HepG2 (cell line): ENCODE measurements at regions not wholly inside any gene's neighbourhood (a gene's known extent, or its start where the extent isn't known, plus 50 kb on each side); places are given as distances from the start of the nearest gene placed in this dataset.

Experiments used
- ATAC-seq: fragments of 200-7000 bp; cut with Tn5 transposase; 3 replicates; pipeline ENCODE4 v1.9.1; 2020; ENCODE audit warnings: mild to moderate bottlenecking, moderate library complexity
- BruUV-seq: library from RNA; stranded (reverse); fragments of 400-500 nt; replicated peaks from 2 replicates; lab custom pipeline; 2021; lab: Mats Ljungman, UMichigan
- CTCF ChIA-PET: fragments of 300-600 bp; formaldehyde crosslinking; extraction: SDS; loops from one replicate; lab custom pipeline; 2021; ENCODE audit warnings: low total read pairs, inconsistent platforms, low intra/inter-chr PET ratio; lab: Yijun Ruan, JAX
- POLR2A ChIA-PET: fragments of 350-600 bp; sonication (Branson Sonifier 250); formaldehyde crosslinking; loops from one replicate; lab custom pipeline; 2020; ENCODE audit warnings: antibody characterized with exemption, inconsistent platforms; lab: Yijun Ruan, JAX
- DNase-seq: peaks from one replicate; pipeline ENCODE4 v3.0.0-alpha.2; 2015; ENCODE audit warnings: low spot score
- FAIRE-seq: peaks from 3 replicates; lab custom pipeline; 2011; peaks lifted over from hg19 to GRCh38; lab: Jason Lieb, UNC
- H2AFZ ChIP-seq: one replicate; pipeline ENCODE4 v1.6.1; 2011; ENCODE audit warnings: low read length, inconsistent platforms
- H3K27ac ChIP-seq: fragments of 300-600 bp; 3 replicates; pipeline ENCODE4 v1.8.0; 2011; ENCODE audit warnings: mixed run types, mild to moderate bottlenecking, mixed read lengths, low read length, inconsistent platforms; ENCODE audit not compliant: insufficient read depth; ENCODE audit errors: extremely low read length
- H3K27me3 ChIP-seq, 2 experiments: fragments of 200-600 bp in 1 of 2; 2 replicates in 1 of 2; 3 replicates in 1 of 2; pipeline versions ENCODE4 v1.6.0 to v1.8.0; 2011; ENCODE audit warnings: low read length in 2 of 2, mild to moderate bottlenecking in 2 of 2, moderate library complexity in 2 of 2, inconsistent platforms in 1 of 2; ENCODE audit not compliant: insufficient read depth in 2 of 2, control insufficient read depth in 1 of 2
- H3K36me3 ChIP-seq, 2 experiments: fragments of 200-600 bp in 1 of 2; replicated peaks in 1 of 2; 2 replicates in 1 of 2; 3 replicates in 1 of 2; pipeline versions ENCODE4 v1.5.1 to v1.8.0; 2011; ENCODE audit warnings: low read length in 2 of 2, inconsistent platforms in 1 of 2; ENCODE audit not compliant: insufficient read depth in 2 of 2, control insufficient read depth in 1 of 2
- H3K4me1 ChIP-seq: 2 replicates; pipeline ENCODE4 v1.5.1; 2012; ENCODE audit warnings: low read length, inconsistent platforms; ENCODE audit not compliant: insufficient read depth
- H3K4me2 ChIP-seq: 2 replicates; pipeline ENCODE4 v1.6.0; 2011; ENCODE audit warnings: low read depth, low read length, inconsistent platforms
- H3K4me3 ChIP-seq, 3 experiments: fragments of 200-600 bp in 1 of 3; sonication (generic), shearing (Covaris generic) in 1 of 3; replicated peaks in 1 of 3; 2 replicates each; pipeline ENCODE4 v1.5.1; 2011 to 2016; ENCODE audit warnings: low read length in 3 of 3, inconsistent platforms in 2 of 3, low read depth in 2 of 3, mild to moderate bottlenecking in 2 of 3, control low read depth in 1 of 3, mixed read lengths in 1 of 3; ENCODE audit not compliant: insufficient read depth in 1 of 3
- H3K79me2 ChIP-seq: one replicate; pipeline ENCODE4 v1.6.1; 2011; ENCODE audit warnings: low read length, inconsistent platforms; ENCODE audit not compliant: insufficient read depth
- H3K9ac ChIP-seq: 2 replicates; pipeline ENCODE4 v1.6.0; 2011; ENCODE audit warnings: mild to moderate bottlenecking, low read depth, low read length, inconsistent platforms; ENCODE audit not compliant: insufficient read depth
- H3K9me3 ChIP-seq: 2 replicates; pipeline ENCODE4 v1.5.1; 2012; ENCODE audit warnings: mild to moderate bottlenecking, low read length
- H4K20me1 ChIP-seq: 2 replicates; pipeline ENCODE4 v1.6.0; 2011; ENCODE audit warnings: inconsistent platforms, mild to moderate bottlenecking, low read length, moderate library complexity; ENCODE audit not compliant: insufficient read depth
- ATAD3A ChIP-seq: sonication (generic); formaldehyde crosslinking; IDR thresholded peaks from 2 replicates; pipeline ENCODE4 v1.4.0; 2020; ENCODE audit warnings: missing genetic modification reagents
- EHMT2 ChIP-seq: fragments of 200-600 bp; sonication (generic); IDR thresholded peaks from 2 replicates; pipeline ENCODE4 v1.7.0; 2017; ENCODE audit warnings: antibody characterized with exemption, low read depth, low read length, borderline replicate concordance
- FOXK1 ChIP-seq: sonication (generic); formaldehyde crosslinking; IDR thresholded peaks from 2 replicates; pipeline ENCODE4 v1.4.0; 2020; ENCODE audit warnings: low read depth, missing genetic modification reagents, borderline replicate concordance
- FOXO1 ChIP-seq: sonication (generic); formaldehyde crosslinking; IDR thresholded peaks from 2 replicates; pipeline ENCODE4 v1.4.0; 2020; ENCODE audit warnings: missing genetic modification reagents
- KDM6A ChIP-seq: IDR thresholded peaks from 2 replicates; pipeline ENCODE4 v1.6.1; 2016; ENCODE audit warnings: low read depth
- NR1H2 ChIP-seq: sonication (generic); formaldehyde crosslinking; IDR thresholded peaks from 2 replicates; pipeline ENCODE4 v1.8.1; 2022; ENCODE audit warnings: low read depth, missing genetic modification reagents, borderline replicate concordance
- NR2F6 ChIP-seq, 2 experiments: IDR thresholded peaks; 2 replicates each; pipeline ENCODE4 v1.6.1; 2016; ENCODE audit warnings: antibody characterized with exemption in 1 of 2, mild to moderate bottlenecking in 1 of 2
- ONECUT2 ChIP-seq: sonication (generic); formaldehyde crosslinking; IDR thresholded peaks from 2 replicates; pipeline ENCODE4 v1.4.0; 2020; ENCODE audit warnings: missing genetic modification reagents
- PAF1 ChIP-seq: IDR thresholded peaks from 2 replicates; pipeline ENCODE4 v1.6.1; 2016; ENCODE audit warnings: missing genetic modification reagents, missing compliant biosample characterization
- REL ChIP-seq: sonication (generic); formaldehyde crosslinking; conservative IDR thresholded peaks from 2 replicates; pipeline ENCODE4 v1.8.0; 2022; ENCODE audit warnings: mild to moderate bottlenecking, missing genetic modification reagents, moderate library complexity
- TEAD2 ChIP-seq: sonication (generic); formaldehyde crosslinking; IDR thresholded peaks from 2 replicates; pipeline ENCODE4 v1.9.0; 2021; ENCODE audit warnings: missing genetic modification reagents
- ZNF501 ChIP-seq: sonication (generic); formaldehyde crosslinking; IDR thresholded peaks from 2 replicates; pipeline ENCODE4 v1.5.1; 2020; ENCODE audit warnings: mild to moderate bottlenecking, moderate library complexity, missing genetic modification reagents
- WGBS: methylation state at CpG from one replicate; pipeline ENCODE4 v1.1.6; 2017; ENCODE audit warnings: low lambda C conversion rate; 5-methylcytosine and 5-hydroxymethylcytosine counted together
- in situ Hi-C: cut with HindIII; loops from 2 replicates; pipeline ENCODE4 v1.10.0; 2017; ENCODE audit warnings: low pct_unique_long_range_greater_than_20kb; ENCODE audit not compliant: extremely low pct_ligation_motif_present
- intact Hi-C: fragments of 100-400 bp; cut with micrococcal nuclease; formaldehyde crosslinking; loops from one replicate; pipeline ENCODE4 v1.10.0; 2022; ENCODE audit not compliant: unreplicated experiment
- TF ChIP-seq, protein P1 (sequence below): IDR thresholded peaks from 2 replicates; pipeline ENCODE4 v1.6.1; 2016; ENCODE audit warnings: missing compliant biosample characterization, missing genetic modification reagents, borderline replicate concordance
- TF ChIP-seq, protein P2 (sequence below): sonication (generic); formaldehyde crosslinking; IDR thresholded peaks from 2 replicates; pipeline ENCODE4 v1.4.0; 2020; ENCODE audit warnings: missing genetic modification reagents

DNA sequence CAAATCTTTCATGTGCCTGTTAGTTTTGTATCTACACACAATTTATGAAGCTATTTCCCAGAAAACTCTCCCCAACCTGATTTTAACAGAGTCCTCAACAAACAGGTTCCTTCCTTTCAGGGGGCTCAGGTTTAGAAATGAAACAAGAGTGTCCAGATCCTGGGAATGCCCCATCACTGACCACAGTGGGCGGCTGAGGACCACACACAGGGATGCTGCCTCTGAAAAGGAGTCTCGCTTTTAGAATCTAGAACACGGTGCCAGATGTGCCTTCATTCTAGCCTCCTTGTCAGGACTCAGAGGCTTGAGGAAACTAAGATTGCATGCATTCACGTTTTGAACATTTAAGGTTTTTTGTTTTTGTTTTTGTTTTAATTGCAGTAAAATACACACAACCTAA is 115.0 kb downstream of the FOXB1 start (continued):
- TF ChIP-seq TEAD2 (CRISPR knock-in tag): no peak
- no peak for TF ChIP-seq NR1H2 (CRISPR knock-in tag)
- TF ChIP-seq, protein P1, sequence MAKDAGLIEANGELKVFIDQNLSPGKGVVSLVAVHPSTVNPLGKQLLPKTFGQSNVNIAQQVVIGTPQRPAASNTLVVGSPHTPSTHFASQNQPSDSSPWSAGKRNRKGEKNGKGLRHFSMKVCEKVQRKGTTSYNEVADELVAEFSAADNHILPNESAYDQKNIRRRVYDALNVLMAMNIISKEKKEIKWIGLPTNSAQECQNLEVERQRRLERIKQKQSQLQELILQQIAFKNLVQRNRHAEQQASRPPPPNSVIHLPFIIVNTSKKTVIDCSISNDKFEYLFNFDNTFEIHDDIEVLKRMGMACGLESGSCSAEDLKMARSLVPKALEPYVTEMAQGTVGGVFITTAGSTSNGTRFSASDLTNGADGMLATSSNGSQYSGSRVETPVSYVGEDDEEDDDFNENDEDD: no peak
- TF ChIP-seq, protein P2, sequence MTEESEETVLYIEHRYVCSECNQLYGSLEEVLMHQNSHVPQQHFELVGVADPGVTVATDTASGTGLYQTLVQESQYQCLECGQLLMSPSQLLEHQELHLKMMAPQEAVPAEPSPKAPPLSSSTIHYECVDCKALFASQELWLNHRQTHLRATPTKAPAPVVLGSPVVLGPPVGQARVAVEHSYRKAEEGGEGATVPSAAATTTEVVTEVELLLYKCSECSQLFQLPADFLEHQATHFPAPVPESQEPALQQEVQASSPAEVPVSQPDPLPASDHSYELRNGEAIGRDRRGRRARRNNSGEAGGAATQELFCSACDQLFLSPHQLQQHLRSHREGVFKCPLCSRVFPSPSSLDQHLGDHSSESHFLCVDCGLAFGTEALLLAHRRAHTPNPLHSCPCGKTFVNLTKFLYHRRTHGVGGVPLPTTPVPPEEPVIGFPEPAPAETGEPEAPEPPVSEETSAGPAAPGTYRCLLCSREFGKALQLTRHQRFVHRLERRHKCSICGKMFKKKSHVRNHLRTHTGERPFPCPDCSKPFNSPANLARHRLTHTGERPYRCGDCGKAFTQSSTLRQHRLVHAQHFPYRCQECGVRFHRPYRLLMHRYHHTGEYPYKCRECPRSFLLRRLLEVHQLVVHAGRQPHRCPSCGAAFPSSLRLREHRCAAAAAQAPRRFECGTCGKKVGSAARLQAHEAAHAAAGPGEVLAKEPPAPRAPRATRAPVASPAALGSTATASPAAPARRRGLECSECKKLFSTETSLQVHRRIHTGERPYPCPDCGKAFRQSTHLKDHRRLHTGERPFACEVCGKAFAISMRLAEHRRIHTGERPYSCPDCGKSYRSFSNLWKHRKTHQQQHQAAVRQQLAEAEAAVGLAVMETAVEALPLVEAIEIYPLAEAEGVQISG (CRISPR knock-in tag): no peak
- no peak for TF ChIP-seq REL
- TF ChIP-seq NR2F6 (IDR thresholded peaks at IDR 0.05): no peak
- TF ChIP-seq NR2F6 (CRISPR knock-in tag; IDR thresholded peaks at IDR 0.05): no peak
- no peak for TF ChIP-seq KDM6A
- no peak for TF ChIP-seq PAF1
- TF ChIP-seq, all 625 proteins: peak for 0

DNA sequence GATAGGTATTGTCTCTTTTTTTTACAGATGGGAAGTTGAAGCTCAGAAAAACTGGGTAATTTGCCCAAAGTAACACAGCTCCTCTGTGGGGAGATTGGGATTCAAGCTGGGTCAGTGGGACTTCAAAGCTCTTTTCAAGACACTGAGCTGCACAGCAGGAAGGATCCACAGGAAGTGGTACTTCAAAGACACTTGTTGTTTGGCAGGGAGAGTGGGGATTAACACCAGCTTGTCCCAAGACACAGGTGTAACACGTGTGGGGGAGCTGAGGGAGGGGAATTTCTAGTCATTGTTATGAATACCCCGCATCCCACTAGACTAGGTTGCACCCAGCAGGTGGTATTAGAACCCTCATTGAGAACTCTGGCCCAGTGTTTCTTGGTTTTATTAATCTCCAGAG is 116.0 kb downstream of the FOXB1 start:
- no peaks in the 10 kb centered on the region for H3K4me1 ChIP-seq
- POLR2A ChIA-PET: no interaction called here
- TF ChIP-seq FOXO1 (CRISPR knock-in tag) (no peak), ATAD3A (CRISPR knock-in tag) (no peak), ONECUT2 (CRISPR knock-in tag) (no peak), ZNF501 (no peak), FOXK1 (CRISPR knock-in tag) (no peak), EHMT2 (no peak)
- TF ChIP-seq, all 625 proteins: peak for 0
- H3K4me3 ChIP-seq: no peak overlapping the region
- H3K79me2 ChIP-seq: no peaks in the 10 kb centered on the region
- H2AFZ ChIP-seq: no peak overlapping the region
- ATAC-seq (no peak), DNase-seq (no peak), FAIRE-seq (no peak)
- CTCF ChIA-PET: no interaction called here
- H3K4me2 ChIP-seq: no peak overlapping the region
- no peaks in the 10 kb centered on the region for H3K9me3 ChIP-seq
- WGBS: 29% methylated on average over 2 of the region's 2 CpGs
- no TSS peak for BruUV-seq
- H3K27ac ChIP-seq: no peak overlapping the region
- no peaks in the 10 kb centered on the region for H3K27me3 ChIP-seq
- no peaks in the 10 kb centered on the region for H4K20me1 ChIP-seq
- in situ Hi-C loops: no loop called here
- no peak overlapping the region for H3K9ac ChIP-seq
- intact Hi-C loops: no loop called here
- no peaks in the 10 kb centered on the region for H3K36me3 ChIP-seq
